Esophagus muscularis mucosa (tissue), 3 donors: ENCODE measurements at regions not wholly inside any gene's neighbourhood (a gene's known extent, or its start where the extent isn't known, plus 50 kb on each side); places are given as distances from the start of the nearest gene placed in this dataset.
"Not testable (repeated sequence)": the region's sequence is repeated elsewhere in the genome, so short reads cannot be mapped to it uniquely, and the experiment has no call there.

ENCODE experiments used
- CTCF ChIP-seq, 3 experiments: fragments of 200-600 bp in 2 of 3; fragments of 450-650 bp in 1 of 3; sonication (generic) in 2 of 3; IDR thresholded peaks; one replicate each; pipeline ENCODE4 v1.5.1; 2017 to 2019; ENCODE audit warnings: antibody characterized with exemption in 3 of 3, mild to moderate bottlenecking in 2 of 3, moderate library complexity in 1 of 3
- EP300 ChIP-seq: sonication (generic); formaldehyde crosslinking; IDR thresholded peaks from one replicate; pipeline ENCODE4 v1.6.1; 2017; ENCODE audit warnings: antibody characterized with exemption

GRCh38 chr3:607480-607879 lies 410.9 kb downstream of the CHL1 start:
- TF ChIP-seq EP300; CTCF (IDR thresholded peaks at IDR 0.05): not testable (repeated sequence)
